H1 (cell line): ENCODE measurements at regions not wholly inside any gene's neighbourhood (a gene's known extent, or its start where the extent isn't known, plus 50 kb on each side); places are given as distances from the start of the nearest gene placed in this dataset.

Experiments
- CTCF ChIA-PET: fragments of 300-600 bp; sonication (Branson Sonifier 250); formaldehyde crosslinking; loops from one replicate; lab custom pipeline; 2021; ENCODE audit not compliant: partially characterized antibody; lab: Charles Lee
- POLR2A ChIA-PET: fragments of 300-600 bp; sonication (Branson Sonifier 250); formaldehyde crosslinking; loops from one replicate; lab custom pipeline; 2021; ENCODE audit warnings: inconsistent platforms; ENCODE audit not compliant: partially characterized antibody; lab: Charles Lee
- DNase-seq, 2 experiments: peaks; one replicate each; pipeline versions ENCODE4 v3.0.0 to v3.0.0-alpha.2; 2010 to 2022; ENCODE audit warnings: low spot score in 2 of 2, low read depth in 1 of 2, mixed read lengths in 1 of 2
- FAIRE-seq: peaks from 2 replicates; lab custom pipeline; 2011; peaks lifted over from hg19 to GRCh38; lab: Jason Lieb, UNC
- H2AFZ ChIP-seq: 2 replicates; pipeline ENCODE4 v1.8.1; 2012; ENCODE audit warnings: low read length, inconsistent platforms
- H2AK5ac ChIP-seq: 2 replicates; pipeline ENCODE4 v1.6.1; 2013; ENCODE audit warnings: low read depth, low read length
- H2BK120ac ChIP-seq: replicated peaks from 2 replicates; pipeline ENCODE3; 2013; ENCODE audit warnings: low read depth, low read length, inconsistent platforms
- H2BK12ac ChIP-seq: 2 replicates; pipeline ENCODE4 v1.6.1; 2013; ENCODE audit warnings: low read depth, low read length
- H2BK15ac ChIP-seq: 2 replicates; pipeline ENCODE4 v1.6.1; 2013; ENCODE audit warnings: low read length
- H2BK20ac ChIP-seq: 2 replicates; pipeline ENCODE4 v1.6.1; 2013; ENCODE audit warnings: low read length
- H2BK5ac ChIP-seq: 2 replicates; pipeline ENCODE4 v1.6.1; 2013; ENCODE audit warnings: low read depth, low read length
- H3K14ac ChIP-seq: 2 replicates; pipeline ENCODE4 v1.6.1; 2013; ENCODE audit warnings: inconsistent platforms; ENCODE audit not compliant: insufficient read length
- H3K18ac ChIP-seq: 2 replicates; pipeline ENCODE4 v1.6.1; 2013; ENCODE audit warnings: low read length; ENCODE audit errors: extremely low read depth
- H3K23ac ChIP-seq: 2 replicates; pipeline ENCODE4 v1.6.1; 2013; ENCODE audit warnings: inconsistent platforms; ENCODE audit not compliant: insufficient read length
- H3K23me2 ChIP-seq: 2 replicates; pipeline ENCODE4 v1.6.1; 2013; ENCODE audit warnings: low read depth, low read length
- H3K27ac ChIP-seq: 2 replicates; pipeline ENCODE4 v1.6.1; 2011; ENCODE audit warnings: low read depth, low read length, inconsistent platforms
- H3K27me3 ChIP-seq, 4 experiments: replicated peaks in 1 of 4; 1 replicate in 1 of 4; 2 replicates in 3 of 4; pipeline versions ENCODE4 v1.6.1 to v1.8.1; 2011 to 2013; ENCODE audit warnings: low read length in 3 of 4, mild to moderate bottlenecking in 3 of 4, inconsistent platforms in 2 of 4, mixed read lengths in 2 of 4, moderate library complexity in 1 of 4; ENCODE audit not compliant: control insufficient read depth in 3 of 4, insufficient read depth in 3 of 4; ENCODE audit errors: extremely low read depth in 1 of 4
- H3K36me3 ChIP-seq, 4 experiments: 2 replicates each; pipeline versions ENCODE4 v1.6.1 to v1.8.1; 2011 to 2013; ENCODE audit warnings: mild to moderate bottlenecking in 4 of 4, low read length in 3 of 4, moderate library complexity in 2 of 4, control low read depth in 1 of 4, inconsistent platforms in 1 of 4; ENCODE audit not compliant: insufficient read depth in 4 of 4, control insufficient read depth in 2 of 4
- H3K4ac ChIP-seq: replicated peaks from 2 replicates; pipeline ENCODE3; 2013; ENCODE audit warnings: low read length, low read depth, mixed read lengths, inconsistent platforms; ENCODE audit not compliant: insufficient read length
- H3K4me1 ChIP-seq, 4 experiments: replicated peaks in 1 of 4; 1 replicate in 1 of 4; 2 replicates in 3 of 4; pipeline versions ENCODE4 v1.6.1 to v1.8.1; 2011 to 2013; ENCODE audit warnings: low read length in 3 of 4, inconsistent platforms in 2 of 4, mixed read lengths in 1 of 4; ENCODE audit not compliant: insufficient read depth in 4 of 4, control insufficient read depth in 3 of 4
- H3K4me2 ChIP-seq, 2 experiments: 2 replicates each; pipeline versions ENCODE4 v1.6.1 to v1.8.1; 2011 to 2013; ENCODE audit warnings: low read depth in 2 of 2, low read length in 2 of 2, control low read depth in 1 of 2, inconsistent platforms in 1 of 2, mild to moderate bottlenecking in 1 of 2; ENCODE audit not compliant: insufficient read depth in 1 of 2
- H3K4me3 ChIP-seq, 4 experiments: fragments of 200-600, 300-600 bp in 1 of 4; sonication (generic), shearing (Covaris generic), sonication (Bioruptor Twin) in 1 of 4; 2 replicates each; pipeline versions ENCODE4 v1.5.1 to v1.8.1; 2011 to 2016; ENCODE audit warnings: low read length in 4 of 4, low read depth in 3 of 4, control low read depth in 2 of 4, inconsistent platforms in 2 of 4, mild to moderate bottlenecking in 2 of 4, mixed read lengths in 1 of 4, moderate library complexity in 1 of 4; ENCODE audit not compliant: insufficient read depth in 2 of 4; ENCODE audit errors: extremely low read depth in 1 of 4
- H3K56ac ChIP-seq: replicated peaks from 2 replicates; pipeline ENCODE3; 2013; ENCODE audit warnings: low read depth, mild to moderate bottlenecking, mixed read lengths, low read length, inconsistent platforms; ENCODE audit not compliant: insufficient read length
- H3K79me1 ChIP-seq: 2 replicates; pipeline ENCODE4 v1.6.1; 2013; ENCODE audit warnings: low read depth, low read length, control low read depth
- H3K79me2 ChIP-seq, 2 experiments: 2 replicates each; pipeline versions ENCODE4 v1.6.1 to v1.8.1; 2012 to 2013; ENCODE audit warnings: low read length in 2 of 2, mild to moderate bottlenecking in 2 of 2, inconsistent platforms in 1 of 2; ENCODE audit not compliant: insufficient read depth in 2 of 2, control insufficient read depth in 1 of 2
- H3K9ac ChIP-seq, 4 experiments: replicated peaks in 1 of 4; 1 replicate in 1 of 4; 2 replicates in 3 of 4; pipeline versions ENCODE4 v1.6.1 to v1.8.1; 2011 to 2013; ENCODE audit warnings: low read depth in 3 of 4, low read length in 3 of 4, control low read depth in 2 of 4, mild to moderate bottlenecking in 2 of 4, moderate library complexity in 2 of 4, inconsistent platforms in 1 of 4; ENCODE audit errors: extremely low read depth in 1 of 4
- H3K9me3 ChIP-seq, 2 experiments: 2 replicates each; pipeline versions ENCODE4 v1.6.1 to v1.8.1; 2012 to 2013; ENCODE audit warnings: mild to moderate bottlenecking in 2 of 2, moderate library complexity in 2 of 2, control low read depth in 1 of 2, inconsistent platforms in 1 of 2, low read depth in 1 of 2, low read length in 1 of 2, mixed read lengths in 1 of 2; ENCODE audit not compliant: insufficient read depth in 2 of 2
- H4K20me1 ChIP-seq, 2 experiments: replicated peaks in 1 of 2; 2 replicates each; pipeline versions ENCODE3 to v1.8.1; 2011 to 2013; ENCODE audit warnings: inconsistent platforms in 2 of 2, low read length in 2 of 2, mild to moderate bottlenecking in 1 of 2; ENCODE audit not compliant: insufficient read depth in 2 of 2, control insufficient read depth in 1 of 2
- H4K5ac ChIP-seq: 2 replicates; pipeline ENCODE4 v1.6.1; 2013; ENCODE audit warnings: low read length, low read depth, mixed read lengths, inconsistent platforms; ENCODE audit not compliant: insufficient read length
- H4K8ac ChIP-seq: 2 replicates; pipeline ENCODE4 v1.8.0; 2013; ENCODE audit warnings: mild to moderate bottlenecking, moderate library complexity, low read length, inconsistent platforms; ENCODE audit not compliant: insufficient read depth; ENCODE audit errors: extremely low read depth
- H4K91ac ChIP-seq: replicated peaks from 2 replicates; pipeline ENCODE3; 2013; ENCODE audit warnings: low read length, mixed read lengths, inconsistent platforms; ENCODE audit not compliant: insufficient read length
- ASH2L ChIP-seq: fragments of 200-600, 300-600 bp; sonication (generic); IDR thresholded peaks from one replicate; pipeline ENCODE4 v1.7.1; 2017; ENCODE audit warnings: low read length
- BACH1 ChIP-seq: IDR thresholded peaks from 2 replicates; pipeline ENCODE4 v1.6.1; 2012; ENCODE audit warnings: low read length, improper control_type of control experiment
- PHF8 ChIP-seq: fragments of 200-600 bp; sonication (generic); conservative IDR thresholded peaks from 2 replicates; pipeline ENCODE4 v1.7.1; 2012; ENCODE audit warnings: low read depth, mild to moderate bottlenecking, inconsistent platforms, low read length, moderate library complexity
- RFX5 ChIP-seq: IDR thresholded peaks from 2 replicates; pipeline ENCODE4 v1.6.1; 2011; ENCODE audit warnings: low read depth, low read length, improper control_type of control experiment, borderline replicate concordance
- SAP30 ChIP-seq: fragments of 300-600 bp; sonication (generic); IDR thresholded peaks from 2 replicates; pipeline ENCODE4 v1.7.1; 2012; ENCODE audit warnings: low read length, moderate library complexity, mild to moderate bottlenecking, inconsistent platforms; ENCODE audit not compliant: insufficient read depth, insufficient replicate concordance
- SP1 ChIP-seq: IDR thresholded peaks from 2 replicates; pipeline ENCODE4 v1.6.1; 2011; ENCODE audit warnings: low read depth, low read length
- WGBS, 2 experiments: shearing (Covaris generic) in 1 of 2; methylation state at CpG; one replicate each; pipeline versions ENCODE4 v1.1.6 to v1.1.7; 2013 to 2015; ENCODE audit warnings: low lambda C conversion rate in 2 of 2, mixed read lengths in 2 of 2, inconsistent platforms in 1 of 2, low coverage in 1 of 2, missing lambda C conversion rate in 1 of 2; ENCODE audit not compliant: insufficient replicate concordance in 2 of 2, insufficient coverage in 1 of 2, insufficient read length in 1 of 2; ENCODE audit errors: extremely low coverage in 1 of 2, missing lambda C conversion rate in 1 of 2; 5-methylcytosine and 5-hydroxymethylcytosine counted together

DNA sequence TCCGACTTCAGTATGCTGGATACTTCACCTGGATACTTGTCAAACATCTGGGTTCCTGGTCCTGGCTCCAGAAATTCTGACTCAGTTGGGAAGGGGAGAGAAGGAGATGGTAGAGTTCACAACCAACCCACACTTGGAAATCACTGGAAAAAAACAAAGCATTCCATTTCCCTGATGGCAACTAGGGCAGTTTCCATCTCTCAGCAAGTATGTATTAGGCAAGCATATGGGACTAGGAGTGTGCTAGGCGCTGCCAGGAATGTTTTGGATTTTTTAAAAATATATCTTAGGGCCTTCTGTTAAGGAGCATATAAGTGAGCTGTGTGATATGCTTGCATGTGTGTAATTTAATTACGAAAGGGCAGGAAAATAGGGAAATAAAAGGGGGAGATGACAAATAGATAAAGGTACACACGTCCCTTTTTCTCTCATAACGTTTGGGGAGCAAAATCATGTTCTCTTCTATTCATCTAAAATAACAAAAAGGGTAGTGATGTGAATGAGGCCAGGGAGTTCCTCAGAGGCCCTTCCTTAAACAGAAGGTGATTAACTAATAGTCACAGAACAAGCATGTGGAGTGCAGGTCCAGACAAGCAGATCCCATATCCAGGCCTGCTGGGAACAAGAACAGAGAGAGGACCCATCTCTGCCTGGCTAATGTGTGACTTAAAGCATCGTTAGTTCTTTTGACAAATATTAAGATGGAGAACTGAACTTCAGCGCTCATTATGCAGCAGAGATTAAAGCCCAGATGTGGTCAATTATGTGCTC lies 64.5 kb upstream of the NFE2L3 start:
- peaks cover 0 to 6% (median 3%) of the 10 kb centered on the region in 4 experiments; a peak in 3 of 7 replicates for H3K4me1 ChIP-seq
- H2AK5ac ChIP-seq = no peak overlapping the region
- H4K5ac ChIP-seq = no peak overlapping the region
- H3K23ac ChIP-seq = no peak overlapping the region
- no peaks in the 10 kb centered on the region for H3K36me3 ChIP-seq
- no peak overlapping the region for H2BK15ac ChIP-seq
- no peaks in the 10 kb centered on the region for H3K79me1 ChIP-seq
- H3K27ac ChIP-seq = no peak overlapping the region
- no peak overlapping the region for H2BK12ac ChIP-seq
- CTCF ChIA-PET = interaction anchor here (0.9 to 5.8 kb wide), 9 partner anchors 23 to 195 kb away, joined by 3 to 36 read pairs (median 4); no protein-coding TSS in a partner anchor
- H2BK5ac ChIP-seq = no peak overlapping the region
- H3K23me2 ChIP-seq = no peaks in the 10 kb centered on the region; the same call in 1 of the 2 replicates
- WGBS, 2 experiments = 82% methylated on average over 7 of the region's 7 CpGs; no CpG with 5 or more reads in 1 of the 2 experiments
- no peak overlapping the region for H3K4me2 ChIP-seq
- H3K18ac ChIP-seq = no peak overlapping the region
- POLR2A ChIA-PET = interaction anchor here (0.8 to 18.1 kb wide), 3 partner anchors 91 to 109 kb away, joined by 3 to 230 read pairs (median 74); partner anchors contain the start of genes CBX3 and HNRNPA2B1
- no peak overlapping the region for H2BK120ac ChIP-seq
- no peak overlapping the region for H4K8ac ChIP-seq
- no peaks in the 10 kb centered on the region for H3K79me2 ChIP-seq
- H3K4me3 ChIP-seq = no peak overlapping the region
- no peak overlapping the region for H3K14ac ChIP-seq
- FAIRE-seq = no peak
- H3K27me3 ChIP-seq = no peaks in the 10 kb centered on the region
- H3K9ac ChIP-seq = no peak overlapping the region
- no peak overlapping the region for H4K91ac ChIP-seq
- no peak overlapping the region for H3K56ac ChIP-seq
- DNase-seq = no peak
- no peak for TF ChIP-seq SAP30
- TF ChIP-seq PHF8 = no peak
- no peak for TF ChIP-seq RFX5
- TF ChIP-seq SP1 = no peak
- no peak for TF ChIP-seq BACH1
- no peak for TF ChIP-seq ASH2L
- TF ChIP-seq, all 59 proteins: peak for 0
- no peak overlapping the region for H3K4ac ChIP-seq
- H2AFZ ChIP-seq = no peak overlapping the region
- H4K20me1 ChIP-seq = no peaks in the 10 kb centered on the region
- no peaks in the 10 kb centered on the region for H3K9me3 ChIP-seq
- H2BK20ac ChIP-seq = no peak overlapping the region
